WTC11 (cell line): ENCODE measurements at regions not wholly inside any gene's neighbourhood (a gene's known extent, or its start where the extent isn't known, plus 50 kb on each side); places are given as distances from the start of the nearest gene placed in this dataset.

Source experiments
- ESRRA ChIP-seq: sonication (generic); formaldehyde crosslinking; IDR thresholded peaks from 2 replicates; pipeline ENCODE4 v1.8.1; 2022; ENCODE audit warnings: mild to moderate bottlenecking, missing genetic modification reagents, borderline replicate concordance
- TCF7 ChIP-seq: sonication (generic); formaldehyde crosslinking; IDR thresholded peaks from 2 replicates; pipeline ENCODE4 v1.8.0; 2022; ENCODE audit warnings: mild to moderate bottlenecking, low read depth, missing genetic modification reagents, moderate library complexity
- TEAD4 ChIP-seq: sonication (generic); formaldehyde crosslinking; IDR thresholded peaks from 2 replicates; pipeline ENCODE4 v1.8.0; 2022; ENCODE audit warnings: mild to moderate bottlenecking, missing genetic modification reagents
- TF ChIP-seq, protein P1 (sequence below): fragments of 200-600 bp; IDR thresholded peaks from 2 replicates; pipeline ENCODE4 v1.8.0; 2022; ENCODE audit warnings: antibody characterized with exemption
- TF ChIP-seq, protein P2 (sequence below): sonication (generic); formaldehyde crosslinking; IDR thresholded peaks from 2 replicates; pipeline ENCODE4 v1.8.1; 2022; ENCODE audit warnings: low read depth, mild to moderate bottlenecking, moderate library complexity, missing genetic modification reagents, borderline replicate concordance
- TF ChIP-seq, protein P3 (sequence below): sonication (generic); formaldehyde crosslinking; IDR thresholded peaks from 2 replicates; pipeline ENCODE4 v1.8.0; 2023; ENCODE audit warnings: missing genetic modification reagents

DNA sequence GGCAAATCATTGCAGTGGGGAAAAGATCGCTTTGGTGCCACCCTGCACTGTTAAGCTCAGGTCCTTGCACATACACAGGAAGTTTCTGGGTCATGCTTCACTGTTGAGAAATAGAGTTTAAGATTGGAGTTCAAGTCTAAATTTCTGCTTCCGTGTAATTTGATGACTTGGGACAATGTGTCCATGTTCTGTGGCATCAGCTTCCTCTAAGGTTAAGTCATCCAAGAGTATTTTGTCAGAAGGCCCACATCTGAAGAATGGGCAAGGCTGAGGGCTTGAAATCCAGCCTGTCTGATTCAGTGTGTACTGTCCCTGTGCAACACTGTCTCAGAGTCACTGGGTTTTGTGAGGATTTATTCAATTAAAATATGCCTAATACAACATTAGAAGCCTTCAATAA lies 880.7 kb downstream of the SUCLG1 start:
- TF ChIP-seq TEAD4 = no peak
- TF ChIP-seq, protein P1, sequence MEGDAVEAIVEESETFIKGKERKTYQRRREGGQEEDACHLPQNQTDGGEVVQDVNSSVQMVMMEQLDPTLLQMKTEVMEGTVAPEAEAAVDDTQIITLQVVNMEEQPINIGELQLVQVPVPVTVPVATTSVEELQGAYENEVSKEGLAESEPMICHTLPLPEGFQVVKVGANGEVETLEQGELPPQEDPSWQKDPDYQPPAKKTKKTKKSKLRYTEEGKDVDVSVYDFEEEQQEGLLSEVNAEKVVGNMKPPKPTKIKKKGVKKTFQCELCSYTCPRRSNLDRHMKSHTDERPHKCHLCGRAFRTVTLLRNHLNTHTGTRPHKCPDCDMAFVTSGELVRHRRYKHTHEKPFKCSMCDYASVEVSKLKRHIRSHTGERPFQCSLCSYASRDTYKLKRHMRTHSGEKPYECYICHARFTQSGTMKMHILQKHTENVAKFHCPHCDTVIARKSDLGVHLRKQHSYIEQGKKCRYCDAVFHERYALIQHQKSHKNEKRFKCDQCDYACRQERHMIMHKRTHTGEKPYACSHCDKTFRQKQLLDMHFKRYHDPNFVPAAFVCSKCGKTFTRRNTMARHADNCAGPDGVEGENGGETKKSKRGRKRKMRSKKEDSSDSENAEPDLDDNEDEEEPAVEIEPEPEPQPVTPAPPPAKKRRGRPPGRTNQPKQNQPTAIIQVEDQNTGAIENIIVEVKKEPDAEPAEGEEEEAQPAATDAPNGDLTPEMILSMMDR = no peak
- no peak for TF ChIP-seq ESRRA (CRISPR knock-in tag)
- TF ChIP-seq, protein P2, sequence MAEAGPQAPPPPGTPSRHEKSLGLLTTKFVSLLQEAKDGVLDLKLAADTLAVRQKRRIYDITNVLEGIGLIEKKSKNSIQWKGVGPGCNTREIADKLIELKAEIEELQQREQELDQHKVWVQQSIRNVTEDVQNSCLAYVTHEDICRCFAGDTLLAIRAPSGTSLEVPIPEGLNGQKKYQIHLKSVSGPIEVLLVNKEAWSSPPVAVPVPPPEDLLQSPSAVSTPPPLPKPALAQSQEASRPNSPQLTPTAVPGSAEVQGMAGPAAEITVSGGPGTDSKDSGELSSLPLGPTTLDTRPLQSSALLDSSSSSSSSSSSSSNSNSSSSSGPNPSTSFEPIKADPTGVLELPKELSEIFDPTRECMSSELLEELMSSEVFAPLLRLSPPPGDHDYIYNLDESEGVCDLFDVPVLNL (CRISPR knock-in tag) = no peak
- TF ChIP-seq TCF7 (CRISPR knock-in tag) = no peak
- TF ChIP-seq, protein P3, sequence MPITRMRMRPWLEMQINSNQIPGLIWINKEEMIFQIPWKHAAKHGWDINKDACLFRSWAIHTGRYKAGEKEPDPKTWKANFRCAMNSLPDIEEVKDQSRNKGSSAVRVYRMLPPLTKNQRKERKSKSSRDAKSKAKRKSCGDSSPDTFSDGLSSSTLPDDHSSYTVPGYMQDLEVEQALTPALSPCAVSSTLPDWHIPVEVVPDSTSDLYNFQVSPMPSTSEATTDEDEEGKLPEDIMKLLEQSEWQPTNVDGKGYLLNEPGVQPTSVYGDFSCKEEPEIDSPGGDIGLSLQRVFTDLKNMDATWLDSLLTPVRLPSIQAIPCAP = no peak
